T1000 (cell line): ENCODE measurements at regions not wholly inside any gene's neighbourhood (a gene's known extent, or its start where the extent isn't known, plus 50 kb on each side); places are given as distances from the start of the nearest gene placed in this dataset.

Experiments used
- DNase-seq: peaks from one replicate; lab custom pipeline; 2025; ENCODE audit warnings: mixed read lengths; lab: John Stamatoyannopoulos, UW

- DNase-seq: no peak
Measured at GRCh38 chr13:73894995-73895571, 239.1 kb downstream of the KLF12 start.

- DNase-seq: no peak
Measured at GRCh38 chr13:73893833-73894232, 240.4 kb downstream of the KLF12 start.

- DNase-seq: no peak
Measured at GRCh38 chr13:73891805-73892204, 242.4 kb downstream of the KLF12 start.

GRCh38 chr13:73883162-73883561, 251.0 kb downstream of the KLF12 start:
- DNase-seq: no peak

- DNase-seq: no peak
Measured at GRCh38 chr13:73880365-73880764, 253.8 kb downstream of the KLF12 start.

GRCh38 chr13:73879346-73880015, 254.7 kb downstream of the KLF12 start:
- DNase-seq: no peak

GRCh38 chr13:73877399-73877798, 256.8 kb downstream of the KLF12 start:
- no peak for DNase-seq

GRCh38 chr13:73876323-73876722, 257.9 kb downstream of the KLF12 start:
- no peak for DNase-seq

- DNase-seq: no peak
Measured at GRCh38 chr13:73873940-73874830, 260.0 kb downstream of the KLF12 start.

GRCh38 chr13:73872397-73872796, 261.8 kb downstream of the KLF12 start:
- no peak for DNase-seq

- DNase-seq: no peak
Measured at GRCh38 chr13:73870970-73871935, 263.0 kb downstream of the KLF12 start.

GRCh38 chr13:73870036-73870741, 264.0 kb downstream of the KLF12 start:
- DNase-seq: no peak

- DNase-seq: no peak
Measured at GRCh38 chr13:73865027-73865426, 269.2 kb downstream of the KLF12 start.

- DNase-seq: no peak
Measured at GRCh38 chr13:73861136-73861535, 273.1 kb downstream of the KLF12 start.

GRCh38 chr13:73860501-73860900, 273.7 kb downstream of the KLF12 start:
- DNase-seq: no peak

- DNase-seq: no peak
Measured at GRCh38 chr13:73859841-73860240, 274.4 kb downstream of the KLF12 start.

GRCh38 chr13:73857106-73857505, 277.1 kb downstream of the KLF12 start:
- no peak for DNase-seq

GRCh38 chr13:73851104-73851503, 283.1 kb downstream of the KLF12 start:
- no peak for DNase-seq

GRCh38 chr13:73850104-73850873, 283.9 kb downstream of the KLF12 start:
- no peak for DNase-seq

- no peak for DNase-seq
Measured at GRCh38 chr13:73849292-73849691, 284.9 kb downstream of the KLF12 start.
